OCI-LY3 (cell line): ENCODE measurements at regions not wholly inside any gene's neighbourhood (a gene's known extent, or its start where the extent isn't known, plus 50 kb on each side); places are given as distances from the start of the nearest gene placed in this dataset.

Experiments used
- H2AFZ ChIP-seq: fragments of 200-600, 300-600 bp; shearing (Covaris generic); 2 replicates; pipeline ENCODE4 v1.6.0; 2014; ENCODE audit warnings: antibody characterized with exemption, low read depth, low read length
- H3K27ac ChIP-seq: fragments of 200-600, 300-600 bp; sonication (generic); 2 replicates; pipeline ENCODE4 v1.5.1; 2014; ENCODE audit warnings: mild to moderate bottlenecking, low read length, moderate library complexity, mixed read lengths
- H3K27me3 ChIP-seq: fragments of 200-600, 300-600 bp; sonication (generic); 2 replicates; pipeline ENCODE4 v1.6.1; 2014; ENCODE audit warnings: low read depth, low read length, mixed read lengths
- H3K36me3 ChIP-seq: fragments of 200-600, 300-600 bp; sonication (generic); replicated peaks from 2 replicates; pipeline ENCODE3; 2014; ENCODE audit warnings: low read depth, low read length, mixed read lengths
- H3K4me1 ChIP-seq: fragments of 300-600, 200-600 bp; sonication (generic); 2 replicates; pipeline ENCODE4 v1.6.1; 2014; ENCODE audit warnings: low read length, mixed read lengths
- H3K4me2 ChIP-seq: fragments of 200-600, 300-600 bp; sonication (generic); 2 replicates; pipeline ENCODE4 v1.6.1; 2014; ENCODE audit warnings: low read length, mixed read lengths
- H3K4me3 ChIP-seq: fragments of 300-600, 200-600 bp; sonication (generic); 2 replicates; pipeline ENCODE4 v1.5.1; 2014; ENCODE audit warnings: antibody characterized with exemption, mild to moderate bottlenecking, low read length, moderate library complexity
- H3K79me2 ChIP-seq: fragments of 300-600, 200-600 bp; shearing (Covaris generic); 2 replicates; pipeline ENCODE4 v1.6.1; 2014; ENCODE audit warnings: mild to moderate bottlenecking, low read length, mixed read lengths
- H3K9ac ChIP-seq: fragments of 300-600, 200-600 bp; shearing (Covaris generic); 2 replicates; pipeline ENCODE4 v1.6.0; 2014; ENCODE audit warnings: mild to moderate bottlenecking, low read length, moderate library complexity
- H3K9me3 ChIP-seq: fragments of 200-600, 300-600 bp; shearing (Covaris generic); 2 replicates; pipeline ENCODE4 v1.6.1; 2014; ENCODE audit warnings: low read length, mixed read lengths; ENCODE audit not compliant: insufficient read depth
- H4K20me1 ChIP-seq: fragments of 200-600, 300-600 bp; sonication (generic); 2 replicates; pipeline ENCODE4 v1.6.1; 2016; ENCODE audit warnings: low read length, mixed read lengths; ENCODE audit not compliant: insufficient read depth
- CTCF ChIP-seq: fragments of 200-600, 300-600 bp; sonication (generic); IDR thresholded peaks from 2 replicates; pipeline ENCODE4 v1.5.1; 2014; ENCODE audit warnings: antibody characterized with exemption, low read length, low read depth
- EZH2phosphoT487 ChIP-seq: fragments of 200-600 bp; shearing (Covaris generic); IDR thresholded peaks from 2 replicates; pipeline ENCODE4 v1.6.1; 2018; ENCODE audit warnings: antibody characterized with exemption, mixed run types, low read depth

- Histone ChIP-seq H3K9me3 (no peaks in the 10 kb centered on the region), H4K20me1 (no peaks in the 10 kb centered on the region), H2AFZ (no peak overlapping the region), H3K4me1 (peaks cover 22% of the 10 kb centered on the region), H3K27me3 (no peaks in the 10 kb centered on the region), H3K79me2 (no peaks in the 10 kb centered on the region; the same call in 1 of the 2 replicates), H3K36me3 (peaks cover 47% of the 10 kb centered on the region), H3K27ac (no peak overlapping the region), H3K4me3 (no peak overlapping the region), H3K4me2 (no peak overlapping the region), H3K9ac (no peak overlapping the region)
- no peak for TF ChIP-seq EZH2phosphoT487
- no peak for TF ChIP-seq CTCF
These were observed 159.5 kb upstream of the IL12B start for GRCh38 chr5:159489779-159490178.

GRCh38 chr5:159490507-159490906, 160.2 kb upstream of the IL12B start:
- no peak overlapping the region for H3K9ac ChIP-seq
- no peaks in the 10 kb centered on the region for H4K20me1 ChIP-seq
- H3K4me1 ChIP-seq: peaks cover 29% of the 10 kb centered on the region
- H3K79me2 ChIP-seq: no peaks in the 10 kb centered on the region; the same call in 1 of the 2 replicates
- no peak overlapping the region for H2AFZ ChIP-seq
- no peak for TF ChIP-seq EZH2phosphoT487
- no peak for TF ChIP-seq CTCF
- H3K9me3 ChIP-seq: no peaks in the 10 kb centered on the region
- no peak overlapping the region for H3K4me3 ChIP-seq
- H3K4me2 ChIP-seq: no peak overlapping the region
- H3K27me3 ChIP-seq: no peaks in the 10 kb centered on the region
- H3K36me3 ChIP-seq: peaks cover 47% of the 10 kb centered on the region
- no peak overlapping the region for H3K27ac ChIP-seq

GRCh38 chr5:159493696-159494095, 163.4 kb upstream of the IL12B start:
- Histone ChIP-seq H3K4me3 (no peak overlapping the region), H3K9ac (no peak overlapping the region), H3K36me3 (peaks cover 52% of the 10 kb centered on the region), H3K9me3 (no peaks in the 10 kb centered on the region), H3K27me3 (no peaks in the 10 kb centered on the region), H4K20me1 (no peaks in the 10 kb centered on the region), H3K4me1 (peaks cover 59% of the 10 kb centered on the region), H3K4me2 (no peak overlapping the region), H2AFZ (no peak overlapping the region), H3K79me2 (peaks cover 6% of the 10 kb centered on the region), H3K27ac (peak overlapping the region; percentile 100; the same call in 1 of the 2 replicates)
- TF ChIP-seq EZH2phosphoT487 (no peak), CTCF (no peak)

DNA sequence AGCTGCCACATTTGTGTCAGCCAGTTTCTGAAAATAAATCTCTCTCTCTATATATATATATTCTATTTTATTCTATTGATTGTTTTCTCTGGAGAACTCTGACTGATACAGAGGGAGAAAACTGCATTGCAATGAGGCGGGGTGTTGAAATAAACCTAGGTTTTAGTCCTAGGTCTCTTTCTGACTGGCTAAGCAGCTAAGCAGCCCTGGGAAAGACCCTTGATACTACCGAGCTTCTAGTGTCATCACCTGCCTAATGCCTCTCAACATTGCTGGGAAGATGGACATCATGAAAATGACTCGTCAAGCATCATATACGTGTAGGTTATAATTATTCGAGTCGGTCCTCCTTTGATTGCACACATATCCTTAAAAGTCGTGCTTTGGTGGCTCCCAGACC, 166.5 kb upstream of the IL12B start:
- peaks cover 44% of the 10 kb centered on the region for H3K36me3 ChIP-seq
- H4K20me1 ChIP-seq: no peaks in the 10 kb centered on the region
- no peak overlapping the region for H2AFZ ChIP-seq
- H3K4me2 ChIP-seq: peak overlapping the region; percentile 81
- H3K27me3 ChIP-seq: no peaks in the 10 kb centered on the region
- TF ChIP-seq CTCF: no peak
- TF ChIP-seq EZH2phosphoT487: no peak
- H3K4me1 ChIP-seq: peaks cover 58% of the 10 kb centered on the region
- H3K27ac ChIP-seq: peak overlapping the region; percentile 100
- H3K4me3 ChIP-seq: peak overlapping the region; percentile 43
- H3K9me3 ChIP-seq: no peaks in the 10 kb centered on the region
- H3K79me2 ChIP-seq: peaks cover 7% of the 10 kb centered on the region
- peak overlapping the region; percentile 96 for H3K9ac ChIP-seq
